ENCODE measurements at regions not wholly inside any gene's neighbourhood (a gene's known extent, or its start where the extent isn't known, plus 50 kb on each side); places are given as distances from the start of the nearest gene placed in this dataset.

- no peak overlapping the region for H3K4me3 ChIP-seq (ENCODE audit: low read depth in 1 of 2, low read length in 2 of 2)
- H4K20me1 ChIP-seq (ENCODE audit: insufficient read depth, low read length), result no peaks in the 10 kb centered on the region
- H3K36me3 ChIP-seq (ENCODE audit: insufficient read depth, low read length), result no peaks in the 10 kb centered on the region
- no peak overlapping the region for H2AFZ ChIP-seq (ENCODE audit: low read depth, low read length)
- H3K27me3 ChIP-seq (ENCODE audit: insufficient read depth, low read length, poor library complexity), result no peaks in the 10 kb centered on the region
- no peak overlapping the region for H3K9ac ChIP-seq (ENCODE audit: low read depth, low read length)
- H3K9me3 ChIP-seq (ENCODE audit: insufficient read depth, low read length, severe bottlenecking), result no peaks in the 10 kb centered on the region
- no peak overlapping the region for H3K4me2 ChIP-seq (ENCODE audit: insufficient read depth, low read length)
- DNase-seq, result no peak
- TF ChIP-seq EZH2 (IDR thresholded peaks at IDR 0.05; ENCODE audit: borderline replicate concordance, low read depth, low read length, severe bottlenecking), result no peak
- TF ChIP-seq CTCF (IDR thresholded peaks at IDR 0.05; ENCODE audit: borderline replicate concordance, extremely low read depth, low read length, poor library complexity, severe bottlenecking), result no peak
- no peak for ATAC-seq (ENCODE audit: insufficient read depth, low read depth)
- H3K79me2 ChIP-seq (ENCODE audit: insufficient read depth, low read length), result no peaks in the 10 kb centered on the region
- no peaks in the 10 kb centered on the region for H3K4me1 ChIP-seq (ENCODE audit: insufficient read depth, low read length)
- no peak overlapping the region for H3K27ac ChIP-seq (ENCODE audit: low read length)
Observed at GRCh38 chr11:25587496-25587895, 744.4 kb upstream of the ANO3 start.

- H3K79me2 ChIP-seq (ENCODE audit: insufficient read depth, low read length), result no peaks in the 10 kb centered on the region
- H4K20me1 ChIP-seq (ENCODE audit: insufficient read depth, low read length), result no peaks in the 10 kb centered on the region
- TF ChIP-seq CTCF (IDR thresholded peaks at IDR 0.05; ENCODE audit: borderline replicate concordance, extremely low read depth, low read length, poor library complexity, severe bottlenecking) (no peak), EZH2 (IDR thresholded peaks at IDR 0.05; ENCODE audit: borderline replicate concordance, low read depth, low read length, severe bottlenecking) (no peak)
- H3K9me3 ChIP-seq (ENCODE audit: insufficient read depth, low read length, severe bottlenecking), result no peaks in the 10 kb centered on the region
- ATAC-seq (ENCODE audit: insufficient read depth, low read depth) (no peak), DNase-seq (no peak)
- no peak overlapping the region for H3K4me3 ChIP-seq (ENCODE audit: low read depth in 1 of 2, low read length in 2 of 2)
- H3K4me2 ChIP-seq (ENCODE audit: insufficient read depth, low read length), result no peak overlapping the region
- H3K27me3 ChIP-seq (ENCODE audit: insufficient read depth, low read length, poor library complexity), result no peaks in the 10 kb centered on the region
- H3K36me3 ChIP-seq (ENCODE audit: insufficient read depth, low read length), result no peaks in the 10 kb centered on the region
- no peak overlapping the region for H3K9ac ChIP-seq (ENCODE audit: low read depth, low read length)
- H3K27ac ChIP-seq (ENCODE audit: low read length), result no peak overlapping the region
- H2AFZ ChIP-seq (ENCODE audit: low read depth, low read length), result no peak overlapping the region
- H3K4me1 ChIP-seq (ENCODE audit: insufficient read depth, low read length), result no peaks in the 10 kb centered on the region
Observed at GRCh38 chr11:25593221-25593620, 738.7 kb upstream of the ANO3 start.

- H4K20me1 ChIP-seq (ENCODE audit: insufficient read depth, low read length), result no peaks in the 10 kb centered on the region
- no peaks in the 10 kb centered on the region for H3K27me3 ChIP-seq (ENCODE audit: insufficient read depth, low read length, poor library complexity)
- no peak overlapping the region for H3K9ac ChIP-seq (ENCODE audit: low read depth, low read length)
- TF ChIP-seq CTCF (IDR thresholded peaks at IDR 0.05; ENCODE audit: borderline replicate concordance, extremely low read depth, low read length, poor library complexity, severe bottlenecking) (no peak), EZH2 (IDR thresholded peaks at IDR 0.05; ENCODE audit: borderline replicate concordance, low read depth, low read length, severe bottlenecking) (no peak)
- no peak for DNase-seq
- no peak overlapping the region for H3K4me2 ChIP-seq (ENCODE audit: insufficient read depth, low read length)
- H3K9me3 ChIP-seq (ENCODE audit: insufficient read depth, low read length, severe bottlenecking), result no peaks in the 10 kb centered on the region
- H2AFZ ChIP-seq (ENCODE audit: low read depth, low read length), result no peak overlapping the region
- H3K27ac ChIP-seq (ENCODE audit: low read length), result no peak overlapping the region
- H3K4me3 ChIP-seq (ENCODE audit: low read depth in 1 of 2, low read length in 2 of 2), result no peak overlapping the region
- H3K36me3 ChIP-seq (ENCODE audit: insufficient read depth, low read length), result no peaks in the 10 kb centered on the region
- ATAC-seq (ENCODE audit: insufficient read depth, low read depth), result no peak
- H3K79me2 ChIP-seq (ENCODE audit: insufficient read depth, low read length), result no peaks in the 10 kb centered on the region
- H3K4me1 ChIP-seq (ENCODE audit: insufficient read depth, low read length), result no peaks in the 10 kb centered on the region
Observed at GRCh38 chr11:25596701-25597100, 735.2 kb upstream of the ANO3 start.

- Histone ChIP-seq H3K36me3 (ENCODE audit: insufficient read depth, low read length) (no peaks in the 10 kb centered on the region), H3K79me2 (ENCODE audit: insufficient read depth, low read length) (no peaks in the 10 kb centered on the region), H2AFZ (ENCODE audit: low read depth, low read length) (no peak overlapping the region), H3K27me3 (ENCODE audit: insufficient read depth, low read length, poor library complexity) (no peaks in the 10 kb centered on the region), H3K27ac (ENCODE audit: low read length) (no peak overlapping the region), H3K4me3 (ENCODE audit: low read depth in 1 of 2, low read length in 2 of 2) (no peak overlapping the region), H3K9me3 (ENCODE audit: insufficient read depth, low read length, severe bottlenecking) (no peaks in the 10 kb centered on the region), H3K9ac (ENCODE audit: low read depth, low read length) (no peak overlapping the region), H3K4me2 (ENCODE audit: insufficient read depth, low read length) (no peak overlapping the region), H4K20me1 (ENCODE audit: insufficient read depth, low read length) (no peaks in the 10 kb centered on the region), H3K4me1 (ENCODE audit: insufficient read depth, low read length) (no peaks in the 10 kb centered on the region)
- DNase-seq (no peak), ATAC-seq (ENCODE audit: insufficient read depth, low read depth) (no peak)
- no peak for TF ChIP-seq CTCF (IDR thresholded peaks at IDR 0.05; ENCODE audit: borderline replicate concordance, extremely low read depth, low read length, poor library complexity, severe bottlenecking)
- no peak for TF ChIP-seq EZH2 (IDR thresholded peaks at IDR 0.05; ENCODE audit: borderline replicate concordance, low read depth, low read length, severe bottlenecking)
Observed at GRCh38 chr11:25597696-25598095, 734.2 kb upstream of the ANO3 start.

Data from DND-41 (cell line).